Inflammatory macrophage (primary cell): ENCODE measurements at regions not wholly inside any gene's neighbourhood (a gene's known extent, or its start where the extent isn't known, plus 50 kb on each side); places are given as distances from the start of the nearest gene placed in this dataset.

ENCODE experiments used
- DNase-seq, 2 donors: peaks; one replicate each; pipeline ENCODE4 v3.0.0-alpha.2; 2020 to 2022

DNA sequence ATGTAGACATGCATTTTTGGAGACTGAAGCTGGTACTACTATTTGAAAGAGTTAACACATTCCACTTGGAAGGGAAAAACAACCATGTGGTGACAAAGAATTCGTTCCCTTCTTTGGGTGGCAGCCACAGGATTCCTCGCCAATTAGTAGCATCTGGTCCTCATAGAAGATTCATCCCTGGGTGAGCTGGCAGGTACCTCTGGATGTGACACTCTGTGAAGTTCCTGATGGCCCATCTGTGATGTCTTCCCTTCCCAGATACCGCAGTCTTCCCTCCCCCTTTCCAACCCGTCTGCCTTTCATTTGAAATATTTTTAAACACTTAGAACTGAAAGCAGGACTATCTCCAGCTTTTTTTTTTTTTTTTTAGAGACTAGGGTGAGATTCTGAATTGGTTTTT lies 569.5 kb downstream of the TYW1 start:
- DNase-seq, result no peak

DNA sequence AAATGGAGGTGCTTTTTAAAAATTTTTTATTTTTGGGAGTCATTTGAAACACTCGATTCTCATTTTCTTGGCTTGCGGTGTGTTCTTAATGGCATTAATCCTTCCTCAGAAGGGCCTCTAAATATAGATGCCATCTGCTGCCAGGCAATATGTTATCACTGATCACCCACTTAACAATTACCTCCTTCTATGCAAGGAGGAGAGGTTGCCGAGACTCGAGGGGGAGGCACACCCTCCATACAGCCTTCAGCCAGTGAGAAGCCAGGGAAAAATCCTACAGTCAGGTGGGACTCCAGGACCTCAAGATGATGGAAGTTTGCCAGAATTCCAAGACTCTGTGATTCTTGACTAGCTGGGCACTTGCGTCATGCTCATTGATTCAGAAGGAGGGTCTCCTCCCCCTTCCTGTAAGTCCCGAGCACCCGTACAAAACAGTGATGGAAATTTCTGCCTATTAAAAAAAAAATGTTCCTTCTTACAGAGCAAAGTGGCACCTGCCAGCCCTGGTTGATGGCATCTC lies 574.5 kb downstream of the TYW1 start:
- no peak for DNase-seq

DNA sequence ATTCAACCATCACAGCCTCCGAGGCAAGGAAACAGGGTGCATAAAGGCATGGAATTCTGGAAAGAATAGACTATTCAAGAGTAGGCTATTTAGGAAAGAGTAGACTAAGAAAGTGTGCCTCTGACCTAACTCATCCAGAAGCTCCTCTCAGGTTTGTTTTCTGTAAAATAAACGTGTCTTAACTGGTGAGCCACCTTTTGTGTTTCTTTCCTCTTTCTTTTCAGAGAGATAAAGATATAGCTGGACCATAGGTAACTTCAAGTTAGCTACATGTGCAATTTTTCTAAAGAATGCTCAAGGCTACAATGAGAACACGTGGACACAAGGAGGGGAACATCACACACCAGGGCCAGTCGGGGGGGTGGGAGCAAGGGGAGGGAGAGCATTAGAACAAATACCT lies 577.0 kb downstream of the TYW1 start:
- no peak for DNase-seq

DNA sequence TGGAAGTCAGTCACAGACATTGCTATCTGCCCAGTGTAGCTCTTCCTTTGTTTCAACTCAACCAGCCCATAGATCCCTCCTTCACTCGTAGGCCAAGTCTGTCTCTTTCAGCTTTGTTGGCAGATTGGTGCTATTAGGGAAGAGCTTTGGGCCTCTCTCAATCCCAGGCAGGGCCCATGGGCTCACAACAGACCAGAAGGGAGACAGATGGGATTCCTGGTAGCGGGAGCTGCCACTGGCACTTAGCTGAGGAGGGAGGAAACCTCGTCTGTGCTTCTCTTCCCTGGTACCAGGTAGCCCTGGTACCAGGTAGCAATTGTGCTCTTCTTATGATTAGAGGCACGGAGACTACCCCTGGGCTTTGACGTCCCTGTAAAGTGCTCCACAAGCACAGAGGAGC lies 592.0 kb downstream of the TYW1 start:
- DNase-seq, result no peak

DNA sequence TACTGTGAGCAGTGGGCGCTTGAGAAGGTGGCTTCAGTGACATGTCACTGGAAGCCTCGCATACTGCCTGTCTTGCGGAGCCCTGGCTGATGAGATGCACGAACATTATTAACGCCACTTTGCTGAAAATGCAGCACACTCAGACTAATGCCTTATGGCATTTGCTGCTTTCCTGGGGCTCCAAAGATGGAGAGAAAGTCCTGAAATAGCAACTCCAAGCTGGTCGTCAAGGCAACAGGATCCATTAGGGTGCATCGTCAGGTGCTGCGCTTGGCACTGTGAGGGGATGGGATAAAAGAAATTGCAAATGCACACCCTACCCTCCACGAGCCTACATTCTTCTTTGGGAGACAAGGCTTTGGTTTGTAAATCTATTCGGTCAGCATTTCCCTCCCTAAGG lies 592.5 kb downstream of the TYW1 start:
- DNase-seq, result no peak

DNA sequence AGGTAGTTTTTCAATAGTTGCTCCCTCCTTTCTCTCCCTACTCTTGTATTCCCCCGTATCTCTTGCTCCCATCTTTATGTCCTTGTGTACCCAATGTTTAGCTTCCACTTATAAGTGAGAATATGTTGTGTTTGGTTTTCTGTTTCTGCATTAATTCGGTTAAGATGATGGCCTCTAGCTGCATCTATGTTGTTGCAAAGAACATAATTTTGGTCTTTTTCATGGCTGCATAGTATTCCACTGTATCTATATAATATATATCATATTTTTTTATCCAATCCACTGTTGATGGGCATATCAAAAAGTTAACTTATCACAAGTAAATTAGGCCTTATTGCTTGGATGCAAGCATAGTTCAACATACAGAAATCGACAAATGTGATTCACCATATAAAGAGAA lies 594.0 kb downstream of the TYW1 start:
- no peak for DNase-seq

DNA sequence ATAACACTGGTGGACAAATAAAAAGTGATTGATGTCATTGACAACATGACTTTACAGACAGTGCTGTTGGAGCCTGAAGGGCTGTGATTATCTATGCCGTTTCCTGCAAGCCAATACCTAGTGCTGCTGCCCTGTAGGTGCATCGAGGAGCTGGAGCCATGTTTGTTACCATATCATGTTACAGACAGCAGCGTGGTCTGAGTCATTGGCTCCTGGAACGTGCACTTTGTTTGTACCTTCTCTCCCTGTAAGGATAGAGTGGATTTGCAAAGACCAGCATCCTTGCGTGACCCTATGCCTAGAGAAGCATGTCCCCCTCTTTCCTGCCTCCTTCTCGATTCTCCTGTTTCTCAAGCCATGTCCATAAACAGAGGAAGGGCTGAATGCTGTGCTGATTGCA lies 597.2 kb downstream of the TYW1 start:
- no peak for DNase-seq

DNA sequence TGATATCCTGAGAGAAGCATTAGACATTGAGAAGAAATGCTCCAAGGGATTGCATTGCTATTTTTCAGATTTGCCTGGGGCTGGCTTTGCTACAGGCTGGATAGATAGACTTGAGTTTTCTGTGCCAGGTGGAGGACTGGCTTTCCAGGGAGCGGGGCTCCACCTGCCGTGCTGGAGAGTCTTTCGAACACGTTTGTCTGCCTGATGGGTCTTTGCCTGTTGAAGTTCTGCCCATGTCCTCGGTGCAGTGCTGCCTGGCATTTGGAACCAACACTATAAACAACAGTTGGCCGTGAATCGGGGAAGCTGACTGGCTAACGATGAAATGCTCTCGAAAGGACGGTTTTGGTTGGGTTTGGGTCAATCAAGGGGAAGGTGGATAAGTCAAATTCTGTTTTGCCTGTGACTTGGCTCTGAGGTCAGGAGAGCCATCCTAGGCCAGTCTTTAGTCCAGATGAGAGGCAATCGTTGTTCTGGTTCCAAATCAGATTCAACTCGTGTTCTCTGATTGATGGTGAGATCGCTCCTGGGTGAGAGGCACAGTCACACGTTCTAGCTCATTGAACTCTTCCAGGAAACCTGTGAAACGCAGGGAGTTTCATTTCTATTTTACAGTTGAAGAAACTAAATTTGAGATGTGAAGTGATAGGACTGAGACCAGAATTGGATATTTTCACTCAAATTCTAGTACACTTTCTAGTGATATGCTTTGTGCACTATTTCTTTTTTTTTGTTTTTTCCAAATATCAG lies 599.0 kb downstream of the TYW1 start:
- no peak for DNase-seq

DNA sequence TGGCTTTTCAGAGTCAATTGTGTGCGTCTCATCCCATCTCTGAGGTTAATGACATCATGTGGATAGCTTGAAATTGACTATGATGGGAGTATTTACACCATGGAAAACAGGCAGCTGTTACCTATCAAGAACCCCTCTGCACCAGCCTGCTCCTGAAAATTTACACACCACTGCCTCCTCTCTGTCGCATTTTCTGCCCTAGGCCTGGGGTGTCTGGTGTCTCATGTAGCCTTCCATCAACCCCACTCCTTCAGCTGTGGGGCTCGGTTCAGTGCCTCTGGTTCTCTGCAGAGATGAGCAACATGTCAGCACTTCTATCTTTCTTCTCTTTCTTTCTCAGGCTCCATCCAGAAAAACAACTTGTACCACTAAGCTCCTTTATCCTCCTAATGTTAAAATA lies 600.5 kb downstream of the TYW1 start:
- no peak for DNase-seq

DNA sequence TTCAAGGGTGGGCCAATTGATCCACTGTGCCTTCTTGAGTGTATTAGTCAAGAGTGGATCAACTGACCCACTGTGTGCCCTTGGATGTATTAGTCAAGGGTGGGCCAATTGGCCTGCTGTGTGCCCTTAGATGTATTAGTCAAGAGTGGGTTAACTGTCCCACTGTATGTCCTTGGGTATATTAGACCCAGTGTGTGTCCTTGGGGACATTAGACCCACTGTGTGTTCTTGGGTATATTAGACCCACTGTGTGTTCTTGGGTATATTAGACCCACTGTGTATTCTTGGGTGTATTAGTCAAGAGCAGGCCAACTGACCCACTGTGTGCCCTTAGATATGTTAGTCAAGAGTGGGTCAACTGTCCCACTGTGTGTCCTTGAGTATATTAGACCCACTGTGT lies 601.8 kb downstream of the TYW1 start:
- DNase-seq, result no peak

DNA sequence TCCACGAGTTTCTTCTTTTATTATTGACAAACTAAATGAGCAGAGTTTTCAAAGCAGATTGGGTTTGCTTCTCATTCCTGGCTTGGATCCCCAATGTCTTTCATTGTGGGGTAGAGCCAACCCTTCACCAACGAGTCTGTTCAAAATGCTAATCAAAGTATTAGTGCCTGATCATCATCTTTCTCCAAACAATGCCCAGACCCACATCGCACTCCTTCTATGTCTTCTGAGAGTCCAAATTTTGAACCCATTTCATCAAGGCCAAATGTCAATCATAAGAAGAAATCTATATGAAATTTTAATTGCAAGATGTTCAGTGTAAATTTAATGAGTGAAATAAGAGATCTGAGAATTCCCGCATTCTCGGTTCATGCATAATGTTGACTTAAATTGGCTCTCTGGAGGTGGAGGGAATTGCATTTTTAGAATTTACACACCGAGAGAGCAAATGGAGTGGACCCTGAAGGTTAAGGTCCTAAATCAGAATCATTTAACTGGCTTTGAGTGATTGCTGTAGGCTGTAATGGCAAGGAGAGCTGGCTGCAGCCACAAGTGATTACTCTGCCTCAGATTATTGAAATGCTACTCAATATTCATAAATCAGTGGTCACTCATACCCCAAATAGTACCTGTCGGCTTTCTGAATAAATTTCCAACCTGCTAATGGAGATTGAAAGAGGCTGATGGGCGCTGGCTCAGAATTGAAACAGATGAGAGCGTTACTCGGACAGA lies 602.9 kb downstream of the TYW1 start:
- no peak for DNase-seq

DNA sequence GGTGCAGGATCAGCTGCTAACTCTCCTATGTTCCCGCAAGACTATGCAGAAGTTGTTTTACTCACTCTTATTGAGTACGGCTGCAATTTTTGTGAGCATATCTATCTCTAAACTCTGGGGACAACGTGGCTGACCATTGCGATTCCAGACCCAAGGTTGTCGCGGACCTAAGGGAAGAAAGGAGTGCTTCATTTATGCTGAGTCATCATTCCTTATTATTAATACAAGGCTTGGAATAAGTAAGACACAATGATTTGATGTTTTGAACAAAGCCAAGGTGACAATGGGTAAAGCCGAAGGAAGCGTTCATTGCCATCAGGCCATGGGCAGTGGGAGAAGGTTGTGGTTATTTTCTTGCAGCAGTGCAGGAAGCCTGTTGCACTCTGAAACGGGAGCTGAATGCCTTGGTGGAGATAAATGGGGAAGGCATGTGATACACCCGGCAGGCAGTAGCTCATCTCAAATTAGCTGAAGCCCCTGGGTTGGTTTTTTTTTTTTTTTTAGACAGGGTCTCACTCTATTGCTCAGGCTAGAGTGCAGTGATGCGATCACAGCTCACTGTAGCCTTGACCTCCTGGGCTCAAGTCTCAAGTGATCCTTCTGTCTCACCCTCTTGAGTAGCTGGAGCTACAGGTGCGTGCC lies 605.7 kb downstream of the TYW1 start:
- DNase-seq, result no peak

DNA sequence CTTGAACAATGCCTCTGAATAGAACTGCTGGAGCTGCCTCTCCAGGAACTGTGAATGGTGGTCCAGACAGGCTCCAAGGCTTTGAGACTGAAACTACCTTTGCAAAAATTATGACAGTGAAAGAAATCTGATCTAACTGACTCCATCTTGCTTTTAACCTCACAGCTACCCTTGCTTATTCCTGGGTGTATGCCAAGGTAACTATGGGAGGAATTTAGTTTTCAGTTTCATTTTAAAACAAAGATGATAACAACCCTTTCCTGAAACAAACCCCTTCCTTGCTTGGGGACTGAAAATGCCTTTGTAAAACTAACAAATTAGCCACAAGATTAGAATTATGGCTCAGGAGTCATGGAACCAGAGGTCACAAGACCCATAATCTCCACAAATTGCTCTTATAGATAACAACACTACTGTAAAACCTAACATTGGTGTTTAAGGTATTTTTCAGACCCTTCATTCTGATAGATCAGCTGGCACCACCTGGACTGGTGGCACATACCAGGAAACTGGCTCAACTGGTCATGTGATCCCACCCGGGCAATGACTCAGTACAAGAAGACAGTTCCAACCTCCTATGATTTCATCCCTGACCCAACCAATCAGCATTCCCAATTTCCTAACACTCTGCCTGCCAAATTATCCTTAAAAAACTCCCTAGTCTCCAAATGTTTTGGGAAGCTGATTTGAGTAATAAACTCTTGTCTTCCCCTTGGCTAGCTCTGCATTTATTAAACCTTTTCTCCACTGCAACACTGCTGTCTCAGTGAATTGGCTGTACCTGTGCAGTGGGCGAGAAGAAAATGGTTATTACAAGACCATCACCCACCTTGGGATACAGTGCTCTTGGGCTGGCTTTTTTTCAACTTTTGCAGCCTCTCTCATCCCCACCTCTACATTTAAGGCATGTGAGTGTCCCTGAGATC lies 608.1 kb downstream of the TYW1 start:
- DNase-seq, result no peak

DNA sequence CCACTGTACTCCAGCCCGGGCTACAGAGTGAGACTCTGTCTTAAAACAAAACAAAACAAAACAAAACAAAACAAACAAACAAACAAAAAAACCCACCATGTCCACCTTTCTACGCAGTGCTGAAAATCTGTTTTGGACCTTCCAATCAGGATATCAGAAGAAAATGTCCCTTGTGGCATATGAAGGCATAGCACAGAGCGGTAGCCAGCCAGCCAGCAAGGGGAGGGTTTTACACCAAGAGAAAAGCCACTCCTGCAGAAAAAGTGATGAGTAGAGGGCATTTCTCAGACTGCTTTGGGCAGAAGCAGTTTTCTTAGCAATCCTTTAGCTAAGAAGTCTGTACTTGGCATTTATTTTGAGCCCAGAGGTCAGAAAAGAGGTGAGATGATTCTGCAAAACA lies 612.2 kb downstream of the TYW1 start:
- DNase-seq, result no peak

DNA sequence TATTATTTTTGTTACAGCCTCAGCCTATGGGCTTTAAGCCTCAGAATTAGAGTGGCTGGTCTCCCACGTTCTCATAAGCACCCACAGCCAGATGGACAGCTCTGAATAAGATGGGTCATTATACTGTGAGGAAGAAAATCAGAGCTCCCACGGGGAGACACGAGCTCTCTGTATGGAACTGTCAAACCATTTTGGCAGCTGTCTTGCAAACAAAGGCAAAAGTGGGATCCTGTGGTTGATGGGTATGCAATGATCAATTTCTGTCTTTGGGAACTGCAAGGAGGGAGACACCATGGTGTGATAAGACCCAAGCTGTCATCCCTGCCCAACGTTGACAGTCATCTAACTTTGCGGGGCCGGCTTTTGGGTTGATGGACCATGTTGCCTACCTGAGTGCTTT lies 614.3 kb downstream of the TYW1 start:
- DNase-seq, result no peak

DNA sequence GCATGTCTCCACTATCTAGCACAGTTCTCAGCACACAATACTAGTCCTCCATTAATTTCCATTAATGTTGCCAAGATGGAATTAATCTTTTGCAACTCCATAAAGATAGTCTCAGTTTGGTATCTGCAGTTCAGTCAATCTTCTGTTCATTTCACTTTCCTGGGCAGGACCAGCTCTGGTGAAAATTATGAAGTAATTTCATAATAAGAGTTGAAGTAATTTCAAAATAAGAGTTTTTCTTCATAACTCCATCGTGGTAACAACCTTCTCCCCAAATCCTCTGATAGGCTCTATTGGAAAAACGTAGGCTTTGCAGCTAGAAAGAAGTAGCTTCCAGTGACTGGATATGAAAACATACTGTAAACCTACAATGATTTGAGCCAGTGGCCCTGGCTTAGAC lies 618.2 kb downstream of the TYW1 start:
- DNase-seq, result no peak

DNA sequence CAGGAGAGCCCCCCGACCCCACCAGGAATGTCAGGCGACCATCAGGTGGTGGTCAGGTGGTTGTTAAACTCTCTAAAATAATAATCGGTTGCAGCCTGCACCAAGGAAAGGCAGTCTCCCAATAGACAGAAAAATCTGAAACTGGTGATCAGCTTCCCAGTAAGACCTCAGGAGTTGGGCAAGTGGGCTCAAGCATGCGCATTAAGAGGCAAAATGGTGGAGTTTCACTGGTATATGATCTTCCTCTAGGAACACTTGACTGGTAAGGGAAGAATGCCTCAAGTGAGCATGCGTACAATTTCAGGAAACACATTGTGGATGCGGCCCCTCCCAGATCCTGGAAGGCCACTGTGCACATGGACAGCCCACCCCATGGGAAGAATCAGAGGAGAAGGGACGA lies 619.9 kb downstream of the TYW1 start:
- DNase-seq, result no peak

DNA sequence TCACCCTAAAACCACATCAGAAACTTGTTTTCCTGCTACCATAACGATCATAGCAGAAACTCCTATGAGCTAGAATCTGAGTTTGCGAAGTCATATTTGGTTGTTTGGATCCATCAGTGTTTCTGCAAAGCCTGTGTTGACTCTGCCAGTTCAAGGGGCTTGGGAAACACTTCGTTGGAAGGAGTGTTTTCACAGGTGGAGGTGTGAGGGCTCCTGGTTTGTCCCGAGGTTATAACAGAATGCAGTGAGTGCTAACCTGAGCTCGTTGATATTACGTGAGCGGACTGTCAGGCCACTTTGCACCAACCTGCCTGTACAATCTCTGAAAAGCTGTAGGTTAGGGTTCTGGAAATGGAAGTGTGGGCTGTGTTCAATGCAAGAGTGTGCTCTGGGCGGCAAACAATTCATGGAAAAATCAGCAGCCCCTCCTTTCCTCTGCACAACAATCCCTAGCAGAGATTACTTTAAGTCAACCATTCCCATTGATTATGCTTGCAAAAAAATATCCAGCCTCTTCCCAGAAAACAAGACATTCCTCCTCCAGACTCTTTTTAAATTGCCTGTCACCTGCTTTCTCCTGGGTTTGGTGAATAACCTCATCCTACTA lies 622.0 kb downstream of the TYW1 start:
- no peak for DNase-seq

DNA sequence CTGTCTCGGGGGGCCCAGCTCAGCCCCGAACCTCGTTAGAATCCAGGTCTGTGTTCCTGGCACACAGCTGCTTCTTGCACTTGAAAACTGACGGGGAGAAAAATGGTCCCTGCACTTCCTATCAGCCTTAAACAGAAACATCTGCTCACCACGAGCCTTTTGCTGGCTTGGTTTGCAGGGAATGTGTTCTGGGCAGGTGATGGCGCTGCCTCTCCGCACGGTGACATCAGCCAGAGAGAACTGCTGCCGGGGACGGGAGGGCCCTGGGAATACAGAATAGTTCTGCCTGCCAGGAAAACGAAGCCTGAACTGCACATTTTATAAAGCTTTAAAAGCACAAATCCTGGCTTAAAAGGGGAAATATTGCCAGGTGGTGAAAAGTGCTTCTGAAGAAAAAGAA lies 622.5 kb downstream of the TYW1 start:
- no peak for DNase-seq

DNA sequence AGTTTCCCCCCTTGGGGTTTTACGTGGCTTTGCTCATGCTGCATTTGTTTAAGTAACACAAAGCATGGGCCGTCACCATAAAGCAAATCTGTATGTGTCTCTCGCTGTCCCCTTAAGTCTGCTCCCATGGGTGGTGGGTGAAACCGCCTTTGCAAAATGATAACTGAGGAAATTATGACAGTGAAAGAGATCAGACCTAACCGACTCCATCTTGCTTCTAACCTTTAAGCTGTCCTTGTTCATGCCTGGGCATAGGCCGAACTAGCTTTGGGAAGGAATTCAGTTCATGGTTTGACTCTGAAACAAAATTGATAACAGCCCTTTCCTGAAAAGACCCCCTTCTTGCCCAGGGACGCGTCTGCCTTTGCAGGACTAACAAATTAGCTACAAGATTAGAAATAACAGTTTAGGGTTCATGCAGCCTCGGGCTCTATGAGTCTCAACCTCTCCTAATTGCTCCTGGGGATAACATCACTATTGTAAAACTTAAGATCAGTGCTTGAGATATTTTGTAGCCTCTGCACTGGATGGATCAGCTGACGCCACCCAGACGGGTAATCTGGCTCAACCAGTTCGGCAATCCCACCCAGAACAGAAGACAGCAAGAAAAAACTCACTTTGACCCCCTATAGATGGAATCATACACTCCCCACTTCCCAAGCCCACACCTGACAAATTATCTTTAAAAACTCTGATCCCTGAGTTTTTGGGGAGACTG lies 623.7 kb downstream of the TYW1 start:
- DNase-seq, result no peak

DNA sequence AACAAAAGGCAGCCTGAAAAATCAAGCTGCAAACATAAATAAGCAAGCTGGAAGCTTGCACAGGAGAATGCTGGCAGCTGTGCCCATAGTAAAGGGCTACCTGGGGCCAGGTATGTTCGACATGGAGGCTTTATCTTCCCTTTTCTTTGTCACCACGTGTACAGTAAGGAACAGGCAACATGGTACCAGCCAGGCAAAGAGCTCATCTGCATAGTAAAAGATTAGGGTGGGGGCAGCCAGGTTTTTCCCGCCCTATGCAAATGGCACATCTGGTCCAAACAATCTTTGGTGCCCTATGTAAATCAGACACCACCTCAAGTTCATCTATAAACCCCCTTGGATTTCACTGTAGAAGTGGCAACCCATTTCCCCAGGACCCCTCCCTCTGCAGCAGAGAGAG lies 625.1 kb downstream of the TYW1 start:
- no peak for DNase-seq
